Esophagus muscularis mucosa (tissue), 3 donors: ENCODE measurements at regions not wholly inside any gene's neighbourhood (a gene's known extent, or its start where the extent isn't known, plus 50 kb on each side); places are given as distances from the start of the nearest gene placed in this dataset.

Experiments
- CTCF ChIP-seq, 3 experiments: fragments of 200-600 bp in 2 of 3; fragments of 450-650 bp in 1 of 3; sonication (generic) in 2 of 3; IDR thresholded peaks; one replicate each; pipeline ENCODE4 v1.5.1; 2017 to 2019; ENCODE audit warnings: antibody characterized with exemption in 3 of 3, mild to moderate bottlenecking in 2 of 3, moderate library complexity in 1 of 3
- POLR2AphosphoS5 ChIP-seq, 2 donors: sonication (generic); formaldehyde crosslinking; IDR thresholded peaks; one replicate each; pipeline ENCODE4 v1.6.1; 2017; ENCODE audit warnings: antibody characterized with exemption in 2 of 2

GRCh38 chr10:93150990-93151547, 77.4 kb downstream of the CYP26A1 start:
- TF ChIP-seq CTCF (IDR thresholded peaks at IDR 0.05), result no peak
- no peak for TF ChIP-seq POLR2AphosphoS5 (IDR thresholded peaks at IDR 0.05)
